HG03521 (cell line): ENCODE measurements at regions not wholly inside any gene's neighbourhood (a gene's known extent, or its start where the extent isn't known, plus 50 kb on each side); places are given as distances from the start of the nearest gene placed in this dataset.

ENCODE experiments used
- ATAC-seq: cut with Tn5 transposase; IDR thresholded peaks from one replicate; pipeline ENCODE4 v1.9.1; 2021; ENCODE audit warnings: mild to moderate bottlenecking, moderate library complexity; ENCODE audit not compliant: unreplicated experiment

GRCh38 chr6:5946701-5947100 lies 60.0 kb downstream of the NRN1 start:
- ATAC-seq, result no peak

DNA sequence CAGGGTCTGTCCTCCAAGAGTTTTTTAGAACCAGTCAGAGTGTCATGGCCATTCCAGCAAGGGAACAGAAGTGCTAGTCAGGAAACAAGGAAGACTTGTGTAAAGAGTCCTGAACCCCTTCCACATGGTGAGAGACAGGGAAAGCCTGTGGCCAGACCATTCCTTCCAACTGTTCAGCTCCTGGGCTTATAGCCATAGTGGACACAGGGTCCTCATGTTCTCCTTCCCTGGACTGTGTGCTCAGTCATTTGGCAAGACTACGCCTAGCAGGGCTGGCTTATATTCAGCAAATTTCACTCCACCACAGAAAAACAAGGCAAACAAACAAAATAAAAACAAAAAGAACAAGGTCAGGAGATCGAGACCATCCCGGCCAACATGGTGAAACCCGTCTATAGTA lies 60.5 kb downstream of the NRN1 start:
- ATAC-seq, result no peak

- ATAC-seq, result no peak
These were observed 63.1 kb downstream of the NRN1 start for GRCh38 chr6:5943591-5943990.

GRCh38 chr6:5942591-5942990 lies 64.1 kb downstream of the NRN1 start:
- no peak for ATAC-seq

GRCh38 chr6:5941188-5941587 lies 65.5 kb downstream of the NRN1 start:
- ATAC-seq, result no peak

GRCh38 chr6:5938934-5939333 lies 67.8 kb downstream of the NRN1 start:
- no peak for ATAC-seq

DNA sequence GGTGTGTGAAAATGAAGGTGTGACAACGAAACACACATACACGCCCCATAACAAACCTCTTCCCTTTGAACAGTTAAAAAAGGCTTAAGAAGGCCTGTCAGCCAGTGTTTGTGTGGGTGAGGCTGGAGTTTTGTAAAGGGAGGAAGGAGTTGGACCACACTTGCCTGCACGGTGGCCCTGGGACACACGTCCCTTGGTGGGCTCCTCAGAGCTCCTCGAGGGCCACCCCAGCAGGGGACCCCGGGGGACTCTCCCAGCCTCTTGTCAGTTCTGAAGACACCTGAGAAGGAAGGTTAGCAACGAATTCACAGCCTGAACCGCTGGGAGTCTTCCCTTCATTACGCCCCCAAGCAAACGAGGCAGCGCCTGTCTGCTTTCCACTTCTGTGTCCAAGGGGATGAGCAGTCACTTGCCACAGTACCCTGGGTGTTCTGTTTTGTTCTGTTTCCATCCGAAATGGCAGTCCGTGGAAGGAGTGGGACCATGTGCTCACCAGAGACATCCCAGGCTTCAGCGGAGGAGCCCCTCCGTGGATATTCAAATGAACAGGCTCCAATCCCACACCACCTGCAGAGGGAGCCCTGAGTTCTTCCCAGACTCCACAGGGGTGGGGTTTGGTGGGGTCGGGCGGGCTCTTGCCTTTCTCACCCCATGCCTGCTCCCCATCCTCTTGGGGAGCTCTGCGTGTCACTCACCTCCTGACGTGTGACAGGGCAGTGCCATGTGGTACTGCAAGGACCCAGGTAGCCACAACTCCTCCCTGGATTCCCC lies 68.6 kb downstream of the NRN1 start:
- ATAC-seq, result no peak

DNA sequence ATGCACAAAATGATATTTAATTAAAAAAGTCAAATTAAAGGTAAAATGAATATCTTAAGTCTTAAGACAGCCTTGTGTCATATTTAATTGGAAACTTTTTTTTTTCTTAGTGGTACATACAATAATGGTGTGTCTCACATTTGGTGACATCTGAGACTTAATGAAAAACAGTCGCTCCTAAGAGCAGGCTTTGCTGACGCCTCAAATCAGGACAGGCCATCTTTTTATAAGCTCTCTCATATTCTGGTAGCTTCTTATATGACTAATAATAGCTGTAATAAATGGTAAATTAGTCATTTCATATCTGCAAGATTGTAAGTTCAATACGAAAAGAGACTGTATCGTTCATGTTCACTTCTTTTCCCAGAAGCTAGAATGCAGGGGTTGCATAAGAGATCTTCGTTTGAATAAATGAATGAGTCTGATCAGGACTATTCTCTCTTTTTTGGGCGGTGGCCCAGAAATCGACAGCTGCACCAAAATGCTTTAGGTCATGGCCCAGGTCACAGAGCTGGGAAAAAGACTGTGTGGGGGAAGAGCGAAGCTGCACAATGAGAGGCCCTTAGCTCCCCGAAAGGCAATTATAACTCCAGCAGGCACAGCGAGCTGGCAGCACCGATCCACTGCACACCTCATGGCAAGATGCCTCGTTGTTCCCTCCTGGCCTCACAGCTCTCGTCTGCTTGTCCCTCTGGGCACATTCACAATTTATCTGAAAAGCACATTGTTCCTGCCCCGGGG lies 69.4 kb downstream of the NRN1 start:
- ATAC-seq, result no peak

DNA sequence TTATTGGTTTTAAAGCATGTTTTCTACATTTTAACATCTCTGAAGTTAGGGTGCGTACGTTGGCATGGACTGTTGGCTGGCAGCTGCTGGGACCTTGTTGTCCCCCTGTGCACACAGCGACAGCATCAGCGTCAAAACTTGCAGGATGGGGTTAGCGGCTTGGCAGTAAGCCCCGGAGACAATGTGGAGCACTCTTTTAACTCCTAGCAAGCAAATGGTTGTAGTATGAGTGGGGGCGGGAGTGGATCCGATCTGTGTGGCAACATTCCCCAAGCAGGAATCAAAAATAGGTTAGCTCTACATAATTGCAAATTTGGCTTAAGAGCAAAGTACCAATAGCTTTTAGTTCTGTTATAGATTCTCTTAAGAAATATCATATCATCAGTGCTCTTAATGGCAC lies 70.1 kb downstream of the NRN1 start:
- no peak for ATAC-seq

DNA sequence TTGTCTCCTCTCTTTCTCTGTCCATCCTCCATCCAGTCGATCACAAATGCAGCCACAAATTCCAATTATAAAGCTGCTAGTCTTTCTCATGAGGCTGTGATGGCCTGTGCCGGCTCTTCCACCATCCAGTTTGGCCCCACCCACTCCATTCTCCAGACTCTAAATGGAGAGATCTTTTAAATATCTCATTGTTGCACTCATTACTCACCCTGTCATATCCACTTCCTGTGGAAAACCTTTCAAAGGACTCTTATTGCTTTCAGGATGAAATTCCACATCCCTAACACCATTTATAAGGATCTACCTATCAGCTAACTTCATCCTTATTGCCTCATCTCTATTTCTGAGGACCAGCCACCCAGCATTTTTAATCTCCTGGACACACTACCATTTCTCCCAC lies 70.6 kb downstream of the NRN1 start:
- ATAC-seq, result no peak

GRCh38 chr6:5930968-5931367 lies 75.8 kb downstream of the NRN1 start:
- no peak for ATAC-seq

DNA sequence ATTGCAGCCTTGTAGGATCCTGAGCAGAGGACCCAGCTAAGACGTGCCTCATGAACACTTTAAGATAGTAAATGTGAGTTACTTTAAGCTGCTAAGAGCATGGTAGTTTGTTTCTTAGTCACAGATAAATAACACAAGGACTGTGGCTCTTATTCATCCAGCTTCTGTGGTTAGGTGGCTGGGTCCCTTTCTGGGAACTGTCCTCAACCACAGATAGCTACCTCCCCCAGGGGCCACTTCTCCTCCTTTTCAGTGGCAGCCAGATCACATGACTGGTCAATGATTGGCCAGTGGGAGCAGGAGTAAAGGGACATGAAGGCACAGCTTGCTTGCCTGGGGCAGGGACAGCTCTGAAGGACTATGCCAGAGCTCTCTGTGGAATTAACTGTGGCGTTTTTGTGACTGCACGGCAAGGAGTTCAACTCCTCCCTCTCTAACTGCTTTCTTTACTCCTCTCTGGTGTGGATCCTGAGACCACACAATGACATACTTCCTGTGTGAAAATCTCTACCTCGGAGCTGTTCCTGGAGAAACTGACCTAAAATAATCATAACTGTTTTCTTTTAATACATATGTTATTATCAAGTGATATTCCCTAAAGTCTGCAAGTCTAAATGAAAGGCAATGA lies 76.5 kb downstream of the NRN1 start:
- ATAC-seq, result no peak

GRCh38 chr6:5923840-5924239 lies 82.9 kb downstream of the NRN1 start:
- ATAC-seq, result no peak

DNA sequence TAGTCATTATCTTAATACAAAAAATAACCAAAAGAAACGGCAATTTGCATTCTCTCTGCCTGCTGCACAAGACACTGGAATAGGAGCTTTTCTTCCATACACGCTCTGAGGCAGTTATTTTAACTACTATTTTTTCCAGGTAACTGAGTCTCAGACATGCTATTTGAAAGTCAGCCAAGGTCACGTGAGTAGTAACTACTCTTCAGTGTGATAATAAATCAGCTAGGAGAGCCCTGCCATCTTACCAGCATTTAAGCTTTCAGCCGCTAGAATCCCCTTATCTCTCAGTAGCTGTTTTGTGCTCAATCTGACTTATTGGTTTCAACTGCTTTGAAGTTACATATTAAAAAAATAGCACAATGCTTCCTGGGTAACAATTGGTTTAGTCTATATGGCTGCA lies 84.5 kb downstream of the NRN1 start:
- ATAC-seq, result no peak

GRCh38 chr6:5909721-5910120 lies 97.0 kb downstream of the NRN1 start:
- ATAC-seq, result no peak

DNA sequence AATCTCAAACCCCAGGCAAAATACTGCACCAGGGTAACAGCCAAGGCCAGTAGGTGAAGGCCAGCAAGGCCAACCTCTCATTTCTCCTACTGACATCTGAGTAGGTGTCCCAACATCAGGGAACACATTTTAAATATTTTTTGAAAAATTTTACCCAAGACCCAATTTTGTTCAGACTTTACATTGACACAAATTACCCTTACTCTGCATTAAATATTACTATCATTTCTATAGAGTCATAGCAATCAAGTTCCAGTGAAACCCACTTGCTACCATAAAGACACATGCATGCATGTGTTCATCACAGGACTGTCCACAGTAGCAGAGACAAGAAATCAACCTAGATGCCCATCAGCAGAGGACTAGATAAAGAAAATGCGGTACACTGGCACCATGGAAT lies 99.9 kb downstream of the NRN1 start:
- no peak for ATAC-seq

- ATAC-seq, result no peak
These were observed 100.4 kb downstream of the NRN1 start for GRCh38 chr6:5906340-5906670.

DNA sequence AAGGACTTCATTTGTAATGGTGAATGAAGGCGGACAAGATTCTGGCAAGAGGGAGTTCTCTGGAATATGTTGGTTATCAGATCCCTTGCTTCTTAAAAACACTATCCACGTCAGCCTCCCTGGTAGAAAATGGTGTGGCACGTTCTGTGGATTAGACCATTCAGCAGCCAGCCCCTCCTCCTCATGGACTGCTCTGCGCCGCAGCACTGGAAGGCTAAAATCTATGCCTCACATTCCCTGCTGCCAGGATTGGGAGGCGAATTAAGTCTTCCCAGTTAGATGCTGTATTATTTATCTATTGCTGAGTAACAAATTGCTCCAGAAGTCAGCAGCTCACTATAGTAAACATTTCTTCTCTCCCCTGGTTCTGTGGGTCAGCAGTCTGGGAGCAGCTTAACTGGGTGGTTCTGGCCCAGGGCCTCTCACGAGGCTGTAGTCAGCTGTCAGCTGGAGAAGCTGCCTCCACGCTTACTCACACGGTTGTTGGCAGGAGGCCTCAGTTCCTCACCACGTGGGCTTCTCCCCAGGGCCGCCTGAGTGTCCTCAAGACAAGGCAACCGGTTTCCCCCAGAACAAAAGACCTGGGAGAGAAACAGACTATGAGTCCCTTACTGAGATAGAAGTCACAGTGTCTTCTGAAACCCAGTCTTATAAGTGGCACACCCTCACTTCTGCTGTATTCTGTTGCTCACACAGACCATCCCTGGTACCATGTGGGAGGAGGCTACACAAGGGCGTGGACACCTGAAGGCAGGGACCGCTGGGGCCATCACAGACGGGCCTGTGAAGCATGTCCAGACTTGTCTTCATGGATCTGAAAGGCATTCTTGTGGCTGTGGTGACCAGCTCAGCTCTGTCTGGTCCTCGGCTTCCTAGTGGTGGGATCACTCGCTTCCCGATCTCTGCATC lies 101.0 kb downstream of the NRN1 start:
- no peak for ATAC-seq

GRCh38 chr6:5904532-5904931 lies 102.2 kb downstream of the NRN1 start:
- ATAC-seq, result no peak

DNA sequence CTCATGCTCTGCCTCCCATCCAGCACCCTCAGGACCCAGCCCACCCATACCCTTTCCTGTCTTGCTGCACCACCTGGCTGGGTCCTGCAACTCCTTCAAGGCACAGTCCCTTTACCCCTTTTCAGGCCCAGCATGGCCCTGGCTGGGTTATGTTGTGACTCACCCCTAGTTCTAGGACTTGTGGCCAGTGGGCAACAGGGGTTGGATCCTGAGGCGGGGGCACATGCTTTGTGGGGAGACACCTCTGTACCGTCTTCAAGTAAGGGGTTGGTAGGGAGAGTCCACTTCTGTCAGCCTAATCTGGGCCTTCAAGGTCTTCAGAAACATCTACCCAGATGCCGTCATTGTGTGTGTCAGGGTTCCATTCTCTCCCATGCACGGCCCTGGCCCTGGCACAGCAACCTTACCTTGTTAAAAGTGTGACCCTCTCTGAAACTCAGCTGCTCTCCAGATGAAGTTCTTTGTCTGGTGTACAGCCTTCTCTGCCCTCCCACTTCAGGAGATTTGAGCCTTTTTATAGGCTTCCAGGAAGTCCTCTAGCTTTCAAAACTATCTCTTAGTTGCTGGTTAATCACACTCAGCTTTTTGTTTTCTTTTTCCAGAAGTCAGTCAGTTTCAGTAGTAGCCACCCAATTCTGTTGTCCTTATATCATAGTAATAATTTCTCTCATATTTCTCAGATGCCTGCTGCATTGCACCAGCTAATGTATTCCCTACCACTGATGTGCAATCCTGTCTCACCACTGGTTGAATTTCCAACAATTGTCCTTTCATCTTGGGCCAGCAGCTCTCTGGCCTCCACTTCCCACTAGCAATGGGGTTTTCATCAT lies 107.3 kb downstream of the NRN1 start:
- no peak for ATAC-seq
